ENCODE measurements at regions not wholly inside any gene's neighbourhood (a gene's known extent, or its start where the extent isn't known, plus 50 kb on each side); places are given as distances from the start of the nearest gene placed in this dataset.
A peak's percentile ranks its signal among the peaks of the same experiment; 100 is the strongest.

- H3K27ac Mint-ChIP-seq (ENCODE audit: unreplicated experiment): no peak overlapping the region
- H3K36me3 Mint-ChIP-seq (ENCODE audit: low read depth): peaks cover 3% of the 10 kb centered on the region
- H3K4me1 Mint-ChIP-seq (ENCODE audit: low read depth): no peaks in the 10 kb centered on the region
- no peak for TF ChIP-seq CTCF (IDR thresholded peaks at IDR 0.05)
- peaks cover 5% of the 10 kb centered on the region for H3K27me3 Mint-ChIP-seq (ENCODE audit: low read depth)
- DNase-seq (ENCODE audit: low spot score): no peak
- no peak overlapping the region for H3K4me3 Mint-ChIP-seq (ENCODE audit: unreplicated experiment)
- peaks cover 14% of the 10 kb centered on the region for H3K9me3 Mint-ChIP-seq (ENCODE audit: low read depth)
These were observed 199.8 kb upstream of the SGCG start for GRCh38 chr13:22980936-22981335.

GRCh38 chr13:22993148-22993547 is 187.6 kb upstream of the SGCG start:
- H3K27me3 Mint-ChIP-seq (ENCODE audit: low read depth): no peaks in the 10 kb centered on the region
- H3K4me1 Mint-ChIP-seq (ENCODE audit: low read depth): peaks cover 6% of the 10 kb centered on the region
- no peak overlapping the region for H3K4me3 Mint-ChIP-seq (ENCODE audit: unreplicated experiment)
- TF ChIP-seq CTCF (IDR thresholded peaks at IDR 0.05): no peak
- H3K9me3 Mint-ChIP-seq (ENCODE audit: low read depth): no peaks in the 10 kb centered on the region
- DNase-seq (ENCODE audit: low spot score): no peak
- H3K27ac Mint-ChIP-seq (ENCODE audit: unreplicated experiment): peak overlapping the region; percentile 57
- H3K36me3 Mint-ChIP-seq (ENCODE audit: low read depth): no peaks in the 10 kb centered on the region

GRCh38 chr13:23003446-23003845 is 177.3 kb upstream of the SGCG start:
- Mint-ChIP-seq H3K4me3 (ENCODE audit: unreplicated experiment) (no peak overlapping the region), H3K36me3 (ENCODE audit: low read depth) (no peaks in the 10 kb centered on the region), H3K27ac (ENCODE audit: unreplicated experiment) (no peak overlapping the region), H3K4me1 (ENCODE audit: low read depth) (peaks cover 7% of the 10 kb centered on the region), H3K9me3 (ENCODE audit: low read depth) (peaks cover 12% of the 10 kb centered on the region), H3K27me3 (ENCODE audit: low read depth) (no peaks in the 10 kb centered on the region)
- no peak for TF ChIP-seq CTCF (IDR thresholded peaks at IDR 0.05)
- DNase-seq (ENCODE audit: low spot score): no peak

- Mint-ChIP-seq H3K4me1 (ENCODE audit: low read depth) (peaks cover 7% of the 10 kb centered on the region), H3K4me3 (ENCODE audit: unreplicated experiment) (no peak overlapping the region), H3K27me3 (ENCODE audit: low read depth) (peaks cover 2% of the 10 kb centered on the region), H3K27ac (ENCODE audit: unreplicated experiment) (peak overlapping the region; percentile 11), H3K9me3 (ENCODE audit: low read depth) (peaks cover 3% of the 10 kb centered on the region), H3K36me3 (ENCODE audit: low read depth) (no peaks in the 10 kb centered on the region)
- no peak for DNase-seq (ENCODE audit: low spot score)
- no peak for TF ChIP-seq CTCF (IDR thresholded peaks at IDR 0.05)
These were observed 173.4 kb upstream of the SGCG start for GRCh38 chr13:23007426-23007825.

- no peak overlapping the region for H3K27ac Mint-ChIP-seq (ENCODE audit: unreplicated experiment)
- no peaks in the 10 kb centered on the region for H3K4me1 Mint-ChIP-seq (ENCODE audit: low read depth)
- DNase-seq (ENCODE audit: low spot score): no peak
- H3K36me3 Mint-ChIP-seq (ENCODE audit: low read depth): peaks cover 3% of the 10 kb centered on the region
- H3K27me3 Mint-ChIP-seq (ENCODE audit: low read depth): peaks cover 19% of the 10 kb centered on the region
- no peak for TF ChIP-seq CTCF (IDR thresholded peaks at IDR 0.05)
- H3K4me3 Mint-ChIP-seq (ENCODE audit: unreplicated experiment): no peak overlapping the region
- H3K9me3 Mint-ChIP-seq (ENCODE audit: low read depth): peaks cover 8% of the 10 kb centered on the region
These were observed 162.6 kb upstream of the SGCG start for GRCh38 chr13:23018143-23018542.
